ENCODE measurements at regions not wholly inside any gene's neighbourhood (a gene's known extent, or its start where the extent isn't known, plus 50 kb on each side); places are given as distances from the start of the nearest gene placed in this dataset.

GRCh38 chr3:146896711-146897110 lies 291.6 kb upstream of the PLSCR5 start:
- TF ChIP-seq CTCF (IDR thresholded peaks at IDR 0.05; ENCODE audit: borderline replicate concordance, extremely low read depth, low read length, poor library complexity, severe bottlenecking) (no peak), EZH2 (IDR thresholded peaks at IDR 0.05; ENCODE audit: borderline replicate concordance, low read depth, low read length, severe bottlenecking) (no peak)
